ENCODE measurements at regions not wholly inside any gene's neighbourhood (a gene's known extent, or its start where the extent isn't known, plus 50 kb on each side); places are given as distances from the start of the nearest gene placed in this dataset.

DNA sequence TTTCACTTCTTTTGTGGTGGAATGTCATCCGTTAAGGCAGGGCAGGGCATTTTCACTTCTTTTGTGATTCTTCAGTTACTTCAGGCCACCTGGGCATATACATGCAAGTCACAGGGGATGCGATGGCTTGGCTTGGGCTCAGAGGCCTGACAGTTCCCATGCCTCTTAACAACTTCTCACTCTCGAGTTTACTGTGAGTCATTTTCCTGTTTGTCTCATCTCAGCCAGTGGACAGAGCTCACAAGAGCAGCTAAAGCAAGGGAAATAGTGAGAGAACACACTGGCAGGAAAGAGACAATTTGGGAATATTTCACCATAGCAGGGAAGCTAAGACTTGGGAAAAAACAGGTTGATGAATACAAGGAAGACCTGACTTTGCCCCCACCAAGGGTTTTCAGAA lies 1275.7 kb downstream of the NLGN4Y start:
- no peaks in the 10 kb centered on the region for H3K4me1 ChIP-seq (ENCODE audit: insufficient read depth, low read length)
- no peaks in the 10 kb centered on the region for H3K36me3 ChIP-seq (ENCODE audit: insufficient read depth, low read length)
- no peak overlapping the region for H2AFZ ChIP-seq (ENCODE audit: low read depth, low read length)
- no peak overlapping the region for H3K4me3 ChIP-seq (ENCODE audit: low read depth in 1 of 2, low read length in 2 of 2)
- H3K79me2 ChIP-seq (ENCODE audit: insufficient read depth, low read length), result no peaks in the 10 kb centered on the region
- DNase-seq (no peak), ATAC-seq (ENCODE audit: insufficient read depth, low read depth) (no peak)
- no peak overlapping the region for H3K4me2 ChIP-seq (ENCODE audit: insufficient read depth, low read length)
- no peaks in the 10 kb centered on the region for H3K27me3 ChIP-seq (ENCODE audit: insufficient read depth, low read length, poor library complexity)
- TF ChIP-seq, protein P1, sequence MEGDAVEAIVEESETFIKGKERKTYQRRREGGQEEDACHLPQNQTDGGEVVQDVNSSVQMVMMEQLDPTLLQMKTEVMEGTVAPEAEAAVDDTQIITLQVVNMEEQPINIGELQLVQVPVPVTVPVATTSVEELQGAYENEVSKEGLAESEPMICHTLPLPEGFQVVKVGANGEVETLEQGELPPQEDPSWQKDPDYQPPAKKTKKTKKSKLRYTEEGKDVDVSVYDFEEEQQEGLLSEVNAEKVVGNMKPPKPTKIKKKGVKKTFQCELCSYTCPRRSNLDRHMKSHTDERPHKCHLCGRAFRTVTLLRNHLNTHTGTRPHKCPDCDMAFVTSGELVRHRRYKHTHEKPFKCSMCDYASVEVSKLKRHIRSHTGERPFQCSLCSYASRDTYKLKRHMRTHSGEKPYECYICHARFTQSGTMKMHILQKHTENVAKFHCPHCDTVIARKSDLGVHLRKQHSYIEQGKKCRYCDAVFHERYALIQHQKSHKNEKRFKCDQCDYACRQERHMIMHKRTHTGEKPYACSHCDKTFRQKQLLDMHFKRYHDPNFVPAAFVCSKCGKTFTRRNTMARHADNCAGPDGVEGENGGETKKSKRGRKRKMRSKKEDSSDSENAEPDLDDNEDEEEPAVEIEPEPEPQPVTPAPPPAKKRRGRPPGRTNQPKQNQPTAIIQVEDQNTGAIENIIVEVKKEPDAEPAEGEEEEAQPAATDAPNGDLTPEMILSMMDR (IDR thresholded peaks at IDR 0.05; ENCODE audit: borderline replicate concordance, extremely low read depth, low read length, poor library complexity, severe bottlenecking), result no peak
- no peak for TF ChIP-seq EZH2 (IDR thresholded peaks at IDR 0.05; ENCODE audit: borderline replicate concordance, low read depth, low read length, severe bottlenecking)
- no peaks in the 10 kb centered on the region for H3K9me3 ChIP-seq (ENCODE audit: insufficient read depth, low read length, severe bottlenecking)
- H3K27ac ChIP-seq (ENCODE audit: low read length), result no peak overlapping the region
- H3K9ac ChIP-seq (ENCODE audit: low read depth, low read length), result no peak overlapping the region
- no peaks in the 10 kb centered on the region for H4K20me1 ChIP-seq (ENCODE audit: insufficient read depth, low read length)

DNA sequence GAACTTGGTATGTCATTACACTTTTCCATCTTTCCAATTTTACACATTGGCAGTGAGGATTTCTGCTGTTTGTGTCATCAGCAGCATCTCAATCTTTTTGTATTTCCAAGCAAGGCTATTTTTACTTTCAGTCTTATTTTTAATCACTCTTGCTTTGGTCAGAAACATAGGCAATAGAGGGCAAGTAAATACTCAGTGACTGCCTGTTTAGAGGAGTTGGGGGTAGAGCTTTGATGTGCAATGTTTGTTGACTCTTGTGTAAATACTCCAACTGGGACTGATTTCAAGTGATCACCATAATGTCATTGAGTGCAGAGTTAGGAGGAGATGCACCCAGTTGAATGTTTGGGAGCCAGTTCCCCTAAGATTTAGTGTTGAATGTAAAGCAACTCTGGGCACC lies 1281.7 kb downstream of the NLGN4Y start:
- no peak for DNase-seq
- no peaks in the 10 kb centered on the region for H4K20me1 ChIP-seq (ENCODE audit: insufficient read depth, low read length)
- H3K4me3 ChIP-seq (ENCODE audit: low read depth in 1 of 2, low read length in 2 of 2), result no peak overlapping the region
- no peaks in the 10 kb centered on the region for H3K4me1 ChIP-seq (ENCODE audit: insufficient read depth, low read length)
- ATAC-seq (ENCODE audit: insufficient read depth, low read depth), result no peak
- H3K4me2 ChIP-seq (ENCODE audit: insufficient read depth, low read length), result no peak overlapping the region
- H3K27ac ChIP-seq (ENCODE audit: low read length), result no peak overlapping the region
- H2AFZ ChIP-seq (ENCODE audit: low read depth, low read length), result no peak overlapping the region
- no peaks in the 10 kb centered on the region for H3K36me3 ChIP-seq (ENCODE audit: insufficient read depth, low read length)
- no peak for TF ChIP-seq EZH2 (IDR thresholded peaks at IDR 0.05; ENCODE audit: borderline replicate concordance, low read depth, low read length, severe bottlenecking)
- no peaks in the 10 kb centered on the region for H3K79me2 ChIP-seq (ENCODE audit: insufficient read depth, low read length)
- no peaks in the 10 kb centered on the region for H3K9me3 ChIP-seq (ENCODE audit: insufficient read depth, low read length, severe bottlenecking)
- H3K27me3 ChIP-seq (ENCODE audit: insufficient read depth, low read length, poor library complexity), result no peaks in the 10 kb centered on the region
- no peak overlapping the region for H3K9ac ChIP-seq (ENCODE audit: low read depth, low read length)

DNA sequence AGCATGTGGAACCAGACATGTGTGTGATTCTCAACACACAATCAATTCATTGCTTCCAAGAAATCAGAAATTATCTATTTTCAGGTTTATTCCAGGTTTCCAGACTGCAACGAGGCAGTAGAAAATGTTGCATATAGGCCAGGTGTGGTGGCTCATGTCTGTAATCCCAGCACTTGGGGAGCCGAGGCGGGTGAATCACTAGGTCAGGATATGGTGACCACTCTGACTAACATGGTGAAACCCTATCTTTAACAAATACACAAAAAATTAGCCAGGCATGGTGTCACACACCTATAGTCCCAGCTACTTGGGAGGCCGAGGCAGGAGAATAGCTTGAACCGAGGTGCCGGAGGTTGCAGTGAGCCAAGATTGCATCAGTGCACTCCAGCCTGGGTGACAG lies 1289.9 kb downstream of the NLGN4Y start:
- no peaks in the 10 kb centered on the region for H3K27me3 ChIP-seq (ENCODE audit: insufficient read depth, low read length, poor library complexity)
- no peaks in the 10 kb centered on the region for H3K79me2 ChIP-seq (ENCODE audit: insufficient read depth, low read length)
- TF ChIP-seq EZH2 (IDR thresholded peaks at IDR 0.05; ENCODE audit: borderline replicate concordance, low read depth, low read length, severe bottlenecking), result no peak
- TF ChIP-seq, protein P1 (IDR thresholded peaks at IDR 0.05; ENCODE audit: borderline replicate concordance, extremely low read depth, low read length, poor library complexity, severe bottlenecking), result no peak
- H3K4me1 ChIP-seq (ENCODE audit: insufficient read depth, low read length), result no peaks in the 10 kb centered on the region
- H3K9me3 ChIP-seq (ENCODE audit: insufficient read depth, low read length, severe bottlenecking), result no peaks in the 10 kb centered on the region
- no peak overlapping the region for H2AFZ ChIP-seq (ENCODE audit: low read depth, low read length)
- H4K20me1 ChIP-seq (ENCODE audit: insufficient read depth, low read length), result no peaks in the 10 kb centered on the region
- H3K4me2 ChIP-seq (ENCODE audit: insufficient read depth, low read length), result no peak overlapping the region
- H3K9ac ChIP-seq (ENCODE audit: low read depth, low read length), result no peak overlapping the region
- no peak overlapping the region for H3K4me3 ChIP-seq (ENCODE audit: low read depth in 1 of 2, low read length in 2 of 2)
- no peak for DNase-seq
- H3K27ac ChIP-seq (ENCODE audit: low read length), result no peak overlapping the region
- ATAC-seq (ENCODE audit: insufficient read depth, low read depth), result no peak
- no peaks in the 10 kb centered on the region for H3K36me3 ChIP-seq (ENCODE audit: insufficient read depth, low read length)
